Upper lobe of left lung (tissue), 4 donors: ENCODE measurements at regions not wholly inside any gene's neighbourhood (a gene's known extent, or its start where the extent isn't known, plus 50 kb on each side); places are given as distances from the start of the nearest gene placed in this dataset.

ENCODE experiments used
- CTCF ChIP-seq, 6 experiments: fragments of 450-650 bp in 4 of 6; fragments of 200-600 bp in 2 of 6; sonication (generic) in 2 of 6; IDR thresholded peaks; one replicate each; pipeline ENCODE4 v1.5.1; 2016 to 2019; ENCODE audit warnings: antibody characterized with exemption in 6 of 6
- EP300 ChIP-seq, 4 donors: sonication (generic); formaldehyde crosslinking; IDR thresholded peaks; one replicate each; pipeline ENCODE4 v1.5.1; 2017; ENCODE audit warnings: antibody characterized with exemption in 4 of 4, control low read depth in 2 of 4

DNA sequence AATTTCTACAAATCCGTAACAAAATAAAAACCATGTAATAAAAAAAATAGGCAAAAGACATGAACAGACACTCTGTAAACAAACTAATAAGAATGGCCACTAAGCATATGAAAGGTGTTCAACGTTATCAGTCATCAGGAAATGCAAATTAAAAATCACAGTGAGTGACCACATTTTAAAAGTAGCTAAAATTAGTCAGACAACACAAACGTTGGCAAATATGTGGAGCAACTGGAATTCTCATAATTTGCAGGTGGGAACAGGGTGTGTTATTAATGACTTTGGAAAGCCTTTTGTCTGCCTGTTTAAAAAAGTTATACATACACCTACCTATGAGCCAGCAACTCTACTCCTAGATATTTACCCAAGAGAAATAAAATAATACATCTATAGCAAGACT lies 164.4 kb downstream of the RMI1 start:
- TF ChIP-seq CTCF (IDR thresholded peaks at IDR 0.05), result no peak
- TF ChIP-seq EP300 (IDR thresholded peaks at IDR 0.05), result no peak
